Esophagus squamous epithelium (tissue), 5 donors: ENCODE measurements at regions not wholly inside any gene's neighbourhood (a gene's known extent, or its start where the extent isn't known, plus 50 kb on each side); places are given as distances from the start of the nearest gene placed in this dataset.

Source experiments
- DNase-seq: peaks from one replicate; lab custom pipeline; 2025; lab: John Stamatoyannopoulos, UW
- H3K27ac ChIP-seq, 4 donors: fragments of 200-600 bp; sonication (generic); one replicate each; pipeline ENCODE4 v1.5.1; 2016 to 2019; ENCODE audit warnings: mild to moderate bottlenecking in 1 of 4
- H3K27me3 ChIP-seq, 4 donors: fragments of 200-600 bp; sonication (generic); 1 replicate in 3 of 4; 2 replicates in 1 of 4; pipeline versions ENCODE4 v1.5.1 to v1.6.0; 2017 to 2021; ENCODE audit warnings: antibody characterized with exemption in 1 of 4
- H3K36me3 ChIP-seq, 3 donors: fragments of 200-600 bp; sonication (generic); one replicate each; pipeline ENCODE4 v1.5.1; 2016 to 2019
- H3K4me1 ChIP-seq, 3 donors: fragments of 200-600 bp; sonication (generic); one replicate each; pipeline ENCODE4 v1.5.1; 2017 to 2019
- H3K4me3 ChIP-seq, 4 donors: fragments of 200-600 bp; sonication (generic); 1 replicate in 3 of 4; 2 replicates in 1 of 4; pipeline ENCODE4 v1.5.1; 2016 to 2019; ENCODE audit warnings: mild to moderate bottlenecking in 2 of 4, moderate library complexity in 1 of 4
- H3K9me3 ChIP-seq, 3 donors: fragments of 200-600 bp; sonication (generic); one replicate each; pipeline ENCODE4 v1.5.1; 2016 to 2019
- POLR2A ChIP-seq, 4 donors: fragments of 450-650 bp; IDR thresholded peaks; one replicate each; pipeline ENCODE4 v1.6.1; 2017; ENCODE audit warnings: antibody characterized with exemption in 4 of 4, mild to moderate bottlenecking in 4 of 4, moderate library complexity in 3 of 4
- WGBS, 2 donors: methylation state at CpG; one replicate each; pipeline ENCODE4 v1.1.5; 2018; 5-methylcytosine and 5-hydroxymethylcytosine counted together
- intact Hi-C: fragments of 100-400 bp; cut with DNase I; formaldehyde crosslinking; loops from one replicate; pipeline ENCODE4 v1.15.0; 2022
- TF ChIP-seq, protein P1 (sequence below), 6 experiments: fragments of 450-650 bp in 4 of 6; fragments of 200-600 bp in 2 of 6; sonication (generic) in 2 of 6; IDR thresholded peaks; one replicate each; pipeline ENCODE4 v1.5.1; 2016 to 2019; ENCODE audit warnings: antibody characterized with exemption in 6 of 6, mild to moderate bottlenecking in 4 of 6, moderate library complexity in 4 of 6
- donor health status: DM: yes; HTN: yes; CAD: no.

- intact Hi-C loops = no loop called here
- Histone ChIP-seq H3K36me3 (no peaks in the 10 kb centered on the region), H3K27me3 (no peaks in the 10 kb centered on the region), H3K27ac (no peak overlapping the region), H3K4me3 (no peak overlapping the region), H3K9me3 (no peaks in the 10 kb centered on the region), H3K4me1 (peaks cover 0 to 15% (median 5%) of the 10 kb centered on the region in 3 donors)
- TF ChIP-seq, protein P1, sequence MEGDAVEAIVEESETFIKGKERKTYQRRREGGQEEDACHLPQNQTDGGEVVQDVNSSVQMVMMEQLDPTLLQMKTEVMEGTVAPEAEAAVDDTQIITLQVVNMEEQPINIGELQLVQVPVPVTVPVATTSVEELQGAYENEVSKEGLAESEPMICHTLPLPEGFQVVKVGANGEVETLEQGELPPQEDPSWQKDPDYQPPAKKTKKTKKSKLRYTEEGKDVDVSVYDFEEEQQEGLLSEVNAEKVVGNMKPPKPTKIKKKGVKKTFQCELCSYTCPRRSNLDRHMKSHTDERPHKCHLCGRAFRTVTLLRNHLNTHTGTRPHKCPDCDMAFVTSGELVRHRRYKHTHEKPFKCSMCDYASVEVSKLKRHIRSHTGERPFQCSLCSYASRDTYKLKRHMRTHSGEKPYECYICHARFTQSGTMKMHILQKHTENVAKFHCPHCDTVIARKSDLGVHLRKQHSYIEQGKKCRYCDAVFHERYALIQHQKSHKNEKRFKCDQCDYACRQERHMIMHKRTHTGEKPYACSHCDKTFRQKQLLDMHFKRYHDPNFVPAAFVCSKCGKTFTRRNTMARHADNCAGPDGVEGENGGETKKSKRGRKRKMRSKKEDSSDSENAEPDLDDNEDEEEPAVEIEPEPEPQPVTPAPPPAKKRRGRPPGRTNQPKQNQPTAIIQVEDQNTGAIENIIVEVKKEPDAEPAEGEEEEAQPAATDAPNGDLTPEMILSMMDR (IDR thresholded peaks at IDR 0.05) = no peak
- no peak for TF ChIP-seq POLR2A (IDR thresholded peaks at IDR 0.05)
- no peak for DNase-seq
- WGBS, 2 donors = 26 to 85% methylated on average over 1 of the region's 1 CpG
Observed at GRCh38 chr5:74420947-74421346, 219.6 kb downstream of the ENC1 start.

GRCh38 chr5:74420220-74420619 is 220.3 kb downstream of the ENC1 start:
- Histone ChIP-seq H3K36me3 (no peaks in the 10 kb centered on the region), H3K27ac (no peak overlapping the region), H3K9me3 (no peaks in the 10 kb centered on the region), H3K27me3 (no peaks in the 10 kb centered on the region), H3K4me1 (peaks cover 0 to 15% (median 5%) of the 10 kb centered on the region in 3 donors), H3K4me3 (no peak overlapping the region)
- WGBS, 2 donors = 68 to 74% methylated on average over 3 of the region's 3 CpGs
- TF ChIP-seq, protein P1 (IDR thresholded peaks at IDR 0.05) = no peak
- no peak for TF ChIP-seq POLR2A (IDR thresholded peaks at IDR 0.05)
- intact Hi-C loops = no loop called here
- DNase-seq = no peak

GRCh38 chr5:74419468-74419867 is 221.1 kb downstream of the ENC1 start:
- H3K27ac ChIP-seq = no peak overlapping the region
- TF ChIP-seq, protein P1 (IDR thresholded peaks at IDR 0.05) = no peak
- no peak for TF ChIP-seq POLR2A (IDR thresholded peaks at IDR 0.05)
- H3K4me3 ChIP-seq = no peak overlapping the region
- H3K36me3 ChIP-seq = no peaks in the 10 kb centered on the region
- intact Hi-C loops = no loop called here
- no peaks in the 10 kb centered on the region for H3K27me3 ChIP-seq
- 70 to 88% methylated on average over 4 of the region's 4 CpGs for WGBS, 2 donors
- DNase-seq = no peak
- peaks cover 0 to 8% (median 5%) of the 10 kb centered on the region in 3 donors for H3K4me1 ChIP-seq
- H3K9me3 ChIP-seq = no peaks in the 10 kb centered on the region

DNA sequence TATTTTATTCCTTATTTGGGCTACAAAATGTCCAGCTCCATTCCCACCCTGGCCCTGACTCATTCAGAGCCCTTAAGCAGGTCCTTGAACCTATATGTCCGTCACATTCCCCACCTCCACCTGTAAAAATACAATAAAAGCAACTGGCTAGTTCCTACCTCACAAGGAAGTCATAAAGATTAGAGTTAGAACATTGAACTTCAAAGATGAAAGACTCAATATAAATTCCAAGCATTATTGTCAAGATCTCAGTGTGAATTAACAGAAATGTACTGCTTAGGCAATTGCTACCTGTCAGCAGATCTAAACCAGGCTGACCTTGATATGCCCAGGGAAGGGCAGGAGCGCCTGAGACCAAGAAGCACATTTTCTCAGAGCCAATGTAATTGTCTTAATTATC is 221.8 kb downstream of the ENC1 start:
- Histone ChIP-seq H3K4me3 (no peak overlapping the region), H3K27ac (no peak overlapping the region), H3K36me3 (no peaks in the 10 kb centered on the region), H3K4me1 (peaks cover 0 to under 1% (median 0%) of the 10 kb centered on the region in 3 donors), H3K9me3 (no peaks in the 10 kb centered on the region), H3K27me3 (no peaks in the 10 kb centered on the region)
- intact Hi-C loops = no loop called here
- TF ChIP-seq POLR2A (IDR thresholded peaks at IDR 0.05) = no peak
- TF ChIP-seq, protein P1 (IDR thresholded peaks at IDR 0.05) = no peak
- no peak for DNase-seq
- WGBS, 2 donors = 83 to 85% methylated on average over 2 of the region's 2 CpGs

DNA sequence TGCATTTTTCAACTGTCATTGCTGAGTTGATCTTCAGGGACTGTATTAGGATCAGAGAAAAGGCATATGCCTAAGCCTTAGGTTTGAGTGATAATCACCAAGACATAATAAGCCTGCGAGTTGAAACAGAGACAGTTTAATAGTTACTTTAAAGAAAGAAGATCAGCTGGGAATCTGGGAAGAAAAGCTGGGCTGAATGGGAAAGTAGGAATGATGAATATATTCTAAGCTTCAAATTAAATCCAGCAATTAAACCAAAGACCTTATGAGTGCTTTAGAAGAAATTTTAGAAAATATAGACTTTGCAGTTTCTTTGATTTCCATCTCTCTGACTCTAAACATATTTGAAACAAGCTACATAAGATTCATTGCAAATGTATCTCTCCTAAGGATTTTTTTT is 222.3 kb downstream of the ENC1 start:
- H3K27ac ChIP-seq = no peak overlapping the region
- H3K9me3 ChIP-seq = no peaks in the 10 kb centered on the region
- intact Hi-C loops = no loop called here
- no peak for DNase-seq
- 90 to 100% methylated on average over 1 of the region's 1 CpG for WGBS, 2 donors
- no peaks in the 10 kb centered on the region for H3K27me3 ChIP-seq
- TF ChIP-seq, protein P1 (IDR thresholded peaks at IDR 0.05) = no peak
- TF ChIP-seq POLR2A (IDR thresholded peaks at IDR 0.05) = no peak
- no peaks in the 10 kb centered on the region for H3K4me1 ChIP-seq
- H3K4me3 ChIP-seq = no peak overlapping the region
- no peaks in the 10 kb centered on the region for H3K36me3 ChIP-seq
